ENCODE measurements at regions not wholly inside any gene's neighbourhood (a gene's known extent, or its start where the extent isn't known, plus 50 kb on each side); places are given as distances from the start of the nearest gene placed in this dataset.
"Not testable (repeated sequence)": the region's sequence is repeated elsewhere in the genome, so short reads cannot be mapped to it uniquely, and the experiment has no call there.

DNA sequence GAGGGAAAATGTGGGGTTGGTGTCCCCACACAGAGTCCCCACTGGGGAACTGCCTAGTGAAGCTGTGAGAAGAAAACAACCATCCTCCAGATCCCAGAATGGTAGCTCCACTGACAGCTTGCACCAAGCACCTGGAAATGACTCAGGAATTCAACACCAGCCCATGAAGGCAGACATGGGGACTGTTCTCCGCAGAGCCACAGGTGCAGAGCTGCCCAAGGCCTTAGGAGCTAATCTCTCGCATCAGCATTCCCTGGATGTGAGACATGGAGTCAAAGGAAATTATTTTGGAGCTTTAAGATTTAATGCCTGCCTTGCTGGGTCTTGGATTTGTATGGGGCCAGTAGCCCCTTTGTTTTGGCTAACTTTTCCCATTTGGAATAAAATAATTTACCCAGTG lies 367.9 kb downstream of the FAM133A start:
- DNase-seq: no peak

DNA sequence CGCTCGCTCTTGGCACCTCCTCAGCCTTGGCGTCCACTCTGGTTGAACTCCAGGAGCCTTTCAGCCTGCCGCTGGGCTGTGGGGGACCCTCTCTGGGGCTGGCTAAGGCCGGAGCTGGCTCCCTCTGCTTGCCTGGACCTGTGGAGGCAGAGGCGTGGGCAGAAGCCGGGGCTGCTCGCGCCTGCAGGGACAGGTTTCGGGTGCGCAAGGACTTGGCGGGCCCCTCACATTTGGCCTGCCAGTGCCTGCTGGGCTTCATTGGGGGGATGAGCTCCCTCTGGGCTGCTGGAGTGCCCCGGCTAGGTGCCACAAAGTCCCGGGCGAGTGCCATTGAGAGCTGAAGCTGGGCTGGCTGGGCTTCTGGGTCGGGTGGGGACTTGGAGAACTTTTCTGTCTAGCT lies 371.7 kb downstream of the FAM133A start:
- no peak for DNase-seq

DNA sequence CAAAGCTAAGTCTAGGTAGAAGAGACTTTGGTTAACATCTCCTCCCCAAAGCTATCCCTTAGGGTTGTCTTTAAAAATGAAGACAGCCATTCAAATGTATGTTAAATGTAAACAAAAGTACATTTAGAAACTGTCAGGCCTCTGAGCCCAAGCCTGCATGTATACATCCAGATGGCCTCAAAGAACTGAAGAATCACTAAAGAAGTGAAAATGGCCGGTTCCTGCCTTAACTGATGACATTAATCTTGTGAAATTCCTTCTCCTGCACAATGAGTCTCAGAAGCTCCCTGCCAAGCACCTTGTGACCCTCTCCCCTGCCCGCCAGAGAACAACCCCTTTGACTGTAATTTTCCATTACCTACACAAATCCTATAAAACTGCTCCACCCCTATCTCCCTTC lies 377.9 kb downstream of the FAM133A start:
- no peak for DNase-seq

DNA sequence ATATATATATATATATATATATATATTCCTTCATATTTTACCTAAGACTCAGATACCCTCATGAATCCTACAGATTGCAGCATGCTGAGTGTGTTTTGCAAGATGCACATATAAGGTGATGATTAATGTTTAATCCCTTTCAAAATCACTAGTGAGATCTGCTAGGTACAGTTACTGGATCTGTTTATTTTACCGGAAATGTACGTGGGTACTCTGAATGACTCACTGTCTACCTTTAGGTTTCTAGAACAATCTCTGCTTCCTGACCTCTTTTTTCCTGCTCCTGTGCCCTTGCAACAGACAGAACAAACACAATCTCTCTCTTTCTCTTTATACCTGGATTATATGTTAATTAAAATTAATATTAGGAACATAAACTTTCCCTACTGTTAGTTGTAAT lies 379.6 kb downstream of the FAM133A start:
- DNase-seq: no peak

DNA sequence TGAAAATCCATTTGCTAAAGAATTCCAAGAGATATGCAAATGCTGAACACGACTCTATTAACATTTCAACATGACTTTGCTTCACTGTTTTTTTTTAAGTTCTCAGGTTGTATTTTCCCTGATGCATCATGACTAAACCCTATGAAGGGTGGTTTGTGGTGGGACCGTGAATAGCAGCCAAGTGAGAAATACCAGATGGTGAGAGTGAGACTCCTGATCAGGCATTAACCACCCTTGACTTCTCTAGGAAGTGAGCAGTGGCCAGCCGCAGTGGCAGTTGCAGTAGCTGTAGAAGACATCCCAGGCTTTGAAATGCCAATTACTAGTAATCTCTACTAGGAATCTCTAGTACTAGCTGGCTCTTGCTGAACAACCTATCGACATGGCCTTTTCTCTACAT lies 383.4 kb downstream of the FAM133A start:
- no peak for DNase-seq

DNA sequence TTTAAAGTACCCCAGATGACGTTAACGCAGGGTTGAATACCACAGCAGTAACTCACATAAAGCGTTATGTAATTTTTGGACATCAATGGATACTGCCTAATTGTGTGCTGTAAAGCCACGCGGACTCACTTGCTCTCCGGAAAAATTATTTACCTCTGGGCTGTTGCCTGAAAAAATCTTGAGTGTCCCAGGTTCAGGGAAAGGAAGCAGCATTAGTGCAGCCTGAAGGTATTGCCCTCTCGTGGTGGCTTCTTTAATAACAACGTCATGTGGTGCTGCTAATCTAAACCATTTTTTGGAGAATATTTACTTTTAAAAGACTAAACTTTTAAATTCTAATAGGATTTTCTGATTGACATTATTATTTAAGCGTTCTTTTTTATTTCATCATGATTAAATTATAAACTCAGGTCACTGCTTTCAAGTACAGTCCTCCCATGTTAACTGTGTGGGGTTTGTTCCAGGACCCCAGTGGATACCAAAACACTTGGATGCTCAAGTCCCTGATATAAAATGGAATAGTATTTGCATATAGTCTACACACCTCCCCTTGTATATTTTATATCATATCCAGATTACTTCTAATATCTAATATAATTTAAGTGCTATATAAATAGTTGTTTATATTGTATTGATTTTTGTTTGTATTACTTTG lies 384.8 kb downstream of the FAM133A start:
- DNase-seq: no peak

DNA sequence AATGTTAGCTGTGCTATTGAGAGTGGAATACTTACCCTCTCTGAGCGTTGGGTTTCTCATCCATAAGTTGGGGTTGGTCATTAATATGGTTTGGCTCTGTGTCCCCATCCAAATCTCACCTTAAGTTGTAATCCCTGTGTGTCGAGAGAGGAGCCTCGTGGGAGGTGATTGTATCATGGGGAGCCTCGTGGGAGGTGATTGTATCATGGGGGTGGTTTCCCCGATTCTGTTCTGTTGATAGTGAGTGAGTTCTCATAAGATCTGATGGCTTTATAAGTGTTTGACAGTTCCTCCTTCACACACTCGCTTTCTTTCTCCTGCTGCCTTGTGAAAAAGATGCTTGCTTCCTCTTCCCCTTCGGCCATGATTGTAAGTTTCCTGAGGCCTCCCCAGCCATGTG lies 391.1 kb downstream of the FAM133A start:
- no peak for DNase-seq

DNA sequence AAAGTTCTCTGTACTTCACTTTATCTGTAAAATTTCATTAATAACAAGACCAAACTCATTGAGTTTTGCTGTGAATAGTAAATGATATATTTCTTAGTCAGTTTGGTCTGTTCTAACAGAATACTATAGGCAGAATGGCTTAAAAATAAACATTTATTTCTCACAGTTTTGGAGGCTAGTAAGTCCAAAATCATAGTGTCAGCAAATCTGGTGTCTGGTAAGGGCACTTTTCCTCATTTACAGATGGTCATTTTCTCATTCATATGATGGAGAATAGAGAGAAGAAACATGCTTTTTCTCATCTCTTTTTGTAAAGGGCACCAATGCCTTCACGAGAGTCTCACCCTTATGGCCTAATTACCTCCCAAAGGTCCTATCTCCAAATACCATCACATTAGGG lies 415.1 kb downstream of the FAM133A start:
- DNase-seq: no peak

DNA sequence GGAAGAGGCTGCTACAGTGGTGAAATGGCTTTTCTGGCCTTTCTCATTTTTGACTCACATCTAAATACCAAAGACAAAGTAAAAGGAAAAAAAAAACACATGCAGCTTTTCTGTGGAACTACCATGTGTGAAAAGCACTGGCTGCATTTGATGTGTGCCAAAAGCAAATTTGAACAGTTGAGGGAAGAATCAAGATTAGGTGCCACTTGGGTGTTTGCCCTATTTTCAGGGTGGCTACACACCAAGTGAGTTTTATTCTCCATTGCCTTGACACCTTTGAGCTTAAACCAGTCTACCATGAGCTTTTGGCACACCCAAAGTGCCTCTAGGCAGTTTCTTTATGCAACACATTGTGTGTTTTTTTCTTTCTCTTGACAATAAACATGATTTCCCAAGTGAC lies 423.9 kb downstream of the FAM133A start:
- no peak for DNase-seq

DNA sequence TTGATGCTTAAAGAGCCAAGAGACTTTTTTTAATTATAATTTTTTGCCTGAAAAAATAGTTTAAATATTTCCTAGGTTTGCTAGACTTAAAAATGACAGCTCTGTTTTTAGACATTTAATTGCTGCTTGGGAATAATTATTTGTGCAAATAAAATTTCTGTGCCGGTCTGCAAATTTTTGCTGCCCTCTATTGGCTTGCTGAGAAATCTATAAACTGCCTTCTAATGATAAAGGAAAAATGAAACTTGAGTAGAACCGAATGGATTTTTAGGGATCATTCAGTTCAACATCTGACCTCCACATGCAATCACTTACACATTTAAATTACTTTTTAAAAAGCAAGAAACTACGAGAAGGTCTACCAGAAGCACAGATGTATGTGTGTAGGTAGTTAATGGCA lies 434.0 kb downstream of the FAM133A start:
- DNase-seq: no peak

DNA sequence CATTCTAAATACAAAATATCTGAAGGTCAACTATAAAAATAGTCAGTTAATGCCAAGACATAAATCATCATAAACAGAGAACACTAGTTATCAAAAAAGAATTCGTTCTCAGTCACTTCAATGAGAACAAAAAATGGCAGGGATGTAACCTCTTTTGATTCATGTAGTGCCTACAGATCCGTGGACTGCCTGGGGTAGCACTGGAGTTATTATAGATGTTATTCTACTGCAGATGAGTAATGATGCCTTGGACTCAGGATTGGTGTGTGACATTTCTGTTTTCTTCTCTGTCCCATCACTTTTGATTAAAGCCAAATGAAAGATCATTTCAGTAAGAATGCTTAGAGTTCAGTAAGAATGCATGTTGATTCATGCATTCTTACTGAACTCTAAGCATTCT lies 440.4 kb downstream of the FAM133A start:
- DNase-seq: no peak

DNA sequence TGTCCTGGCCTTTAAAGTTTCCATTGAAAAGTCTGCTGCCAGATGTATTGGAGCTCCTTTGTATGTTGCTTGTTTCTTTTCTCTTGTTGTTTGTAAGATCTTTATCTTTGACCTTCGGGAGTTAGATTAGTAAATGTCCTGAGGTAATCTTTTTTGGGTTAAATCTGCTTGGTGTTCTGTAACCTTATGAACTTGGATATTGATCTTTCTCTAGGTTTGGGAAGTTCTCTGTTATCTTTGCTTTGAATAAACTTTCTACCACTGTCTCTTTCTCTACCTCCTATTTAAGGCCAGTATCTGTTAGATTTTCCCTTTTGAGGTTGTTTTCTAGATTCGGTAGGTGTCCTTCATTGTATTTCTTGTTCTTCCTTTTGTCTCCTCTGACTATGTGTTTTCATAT lies 447.8 kb downstream of the FAM133A start:
- DNase-seq: no peak

DNA sequence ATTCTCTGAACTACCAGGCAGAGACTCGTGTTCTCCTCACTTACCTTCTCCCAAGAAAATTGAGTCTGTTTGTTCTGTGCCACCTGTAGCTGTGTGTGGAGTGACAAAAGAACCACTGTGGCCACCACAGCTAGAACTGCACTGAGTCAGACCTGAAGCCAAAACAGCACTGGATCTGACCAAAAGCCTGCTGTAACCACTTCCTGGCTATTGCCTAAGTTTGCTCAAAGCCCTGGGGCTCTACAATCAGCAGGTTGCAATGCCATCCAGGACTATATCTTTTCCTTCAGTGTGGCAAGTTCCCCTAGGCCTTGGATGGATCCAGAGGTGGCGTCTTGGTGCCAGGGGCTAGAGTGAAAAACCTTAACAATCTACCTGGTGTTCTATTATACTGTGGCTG lies 449.1 kb downstream of the FAM133A start:
- DNase-seq: no peak

DNA sequence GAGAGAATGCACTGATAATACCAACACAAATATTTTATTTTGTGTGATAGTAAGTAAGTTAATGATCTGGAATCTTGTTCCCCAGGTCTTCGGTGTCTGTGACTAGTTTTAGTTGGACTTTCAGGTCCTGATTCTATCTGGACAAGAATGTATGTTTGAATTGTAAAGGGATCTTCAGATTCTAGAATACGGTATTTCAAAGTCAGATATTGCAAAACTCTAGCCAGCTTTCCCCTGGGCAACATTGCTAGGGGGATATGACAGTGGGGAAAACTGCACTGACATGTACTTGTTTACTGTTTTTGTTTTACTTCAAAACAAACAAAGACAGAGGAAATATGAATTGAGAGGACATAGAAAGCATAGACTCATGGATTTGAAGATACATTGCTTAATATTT lies 489.0 kb downstream of the FAM133A start:
- no peak for DNase-seq

DNA sequence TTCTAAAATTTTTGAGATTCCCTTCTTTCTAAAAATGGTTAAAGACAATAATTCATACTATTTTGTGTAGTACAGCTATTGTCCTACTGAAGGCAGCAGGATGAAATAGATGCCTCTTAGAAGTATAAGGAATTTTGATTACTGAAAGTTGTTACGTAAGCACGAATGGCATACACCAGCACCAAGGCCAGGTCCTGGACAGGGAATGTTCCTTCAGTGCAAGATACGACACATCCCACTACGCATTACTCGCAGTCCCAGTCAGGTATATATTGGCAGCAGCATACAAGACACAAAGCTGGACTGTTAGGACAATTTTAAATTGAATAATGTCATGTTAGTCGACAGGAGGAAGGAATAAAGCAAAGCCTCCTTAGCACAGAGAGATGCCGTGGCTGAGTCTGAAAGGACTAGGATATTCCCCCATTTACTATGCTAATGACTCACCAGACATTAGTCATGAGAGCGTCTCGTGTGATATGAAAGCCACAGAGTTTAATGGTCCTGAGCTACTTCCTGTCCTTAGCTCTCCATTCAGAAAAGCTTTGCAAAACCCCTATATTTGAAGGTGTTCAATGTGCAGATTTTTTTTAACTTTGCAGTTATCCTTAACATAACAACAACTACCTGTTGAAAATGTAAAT lies 504.3 kb downstream of the FAM133A start:
- DNase-seq: no peak

DNA sequence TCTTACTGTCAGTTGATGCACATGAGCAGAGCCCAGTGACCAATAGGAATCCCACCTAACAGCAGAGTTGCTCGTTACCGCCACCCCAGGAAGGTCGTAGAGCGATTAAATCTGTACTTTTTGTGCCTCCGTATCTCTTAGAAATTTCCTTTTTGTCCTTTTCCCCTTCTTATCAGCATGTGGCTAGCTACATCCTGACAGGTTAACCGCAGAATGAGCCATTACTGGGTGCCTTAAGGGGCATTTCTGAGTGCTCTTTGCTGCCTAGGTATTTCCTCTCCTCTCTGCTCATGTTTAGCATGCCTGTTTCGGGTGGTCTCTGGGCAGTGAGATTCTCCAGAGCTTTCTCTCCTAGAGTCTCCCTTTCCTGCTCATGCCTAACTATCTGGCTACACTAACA lies 530.5 kb downstream of the FAM133A start:
- DNase-seq: no peak

DNA sequence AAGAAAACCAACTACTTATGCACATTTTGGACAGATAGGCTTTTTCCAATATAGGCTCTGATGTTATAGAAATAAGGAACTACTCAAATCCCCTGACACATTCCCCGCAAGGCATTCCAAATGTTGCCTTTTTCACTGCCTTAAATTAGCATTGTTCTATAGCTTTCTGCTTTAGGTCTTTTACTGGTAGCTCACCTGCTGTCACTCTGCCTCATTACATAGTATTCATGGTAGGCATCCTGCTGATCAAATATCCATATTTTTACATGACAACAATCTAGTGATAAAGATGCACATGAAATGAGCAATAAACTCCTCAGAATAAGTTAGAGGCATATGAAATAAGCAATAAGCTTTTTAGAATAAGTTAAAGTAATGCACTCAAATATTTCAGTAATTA lies 542.7 kb downstream of the FAM133A start:
- no peak for DNase-seq

DNA sequence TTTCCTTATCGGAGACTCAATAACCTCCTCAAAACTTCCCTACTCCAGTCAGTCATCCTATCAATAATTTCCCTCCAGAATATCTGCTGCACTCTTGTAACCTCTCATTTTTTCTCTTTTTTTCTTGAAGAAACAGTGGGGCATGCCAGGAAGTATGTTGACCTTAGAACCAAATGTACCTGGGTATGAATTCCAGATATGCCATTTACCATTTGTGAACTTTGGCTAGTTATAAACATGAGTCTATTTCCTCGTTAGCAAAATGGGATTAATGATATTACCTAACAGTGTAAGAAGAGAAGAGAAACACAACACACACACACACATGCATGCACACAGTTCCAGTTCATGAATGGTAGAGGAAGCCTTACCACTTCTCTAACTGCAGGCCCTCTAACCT lies 578.2 kb downstream of the FAM133A start:
- no peak for DNase-seq

DNA sequence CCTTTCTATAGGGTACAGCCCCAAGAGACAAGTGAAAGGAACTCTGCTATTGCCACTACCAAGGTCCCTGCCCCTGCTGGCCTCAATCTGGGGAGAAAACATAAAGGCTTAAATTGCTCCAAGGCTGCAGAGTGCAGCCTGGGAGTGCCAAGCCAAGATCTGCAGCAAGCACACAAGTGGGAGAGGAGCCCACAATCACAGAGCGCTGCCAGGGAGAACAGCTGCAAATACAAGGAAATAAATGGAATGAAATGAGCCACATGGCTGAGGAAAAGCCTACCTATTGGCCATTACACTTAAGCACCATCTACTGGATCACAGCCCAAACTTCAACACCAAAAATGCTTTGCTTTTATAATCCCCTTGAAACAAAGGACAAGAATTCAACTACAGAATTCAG lies 582.4 kb downstream of the FAM133A start:
- DNase-seq: no peak

DNA sequence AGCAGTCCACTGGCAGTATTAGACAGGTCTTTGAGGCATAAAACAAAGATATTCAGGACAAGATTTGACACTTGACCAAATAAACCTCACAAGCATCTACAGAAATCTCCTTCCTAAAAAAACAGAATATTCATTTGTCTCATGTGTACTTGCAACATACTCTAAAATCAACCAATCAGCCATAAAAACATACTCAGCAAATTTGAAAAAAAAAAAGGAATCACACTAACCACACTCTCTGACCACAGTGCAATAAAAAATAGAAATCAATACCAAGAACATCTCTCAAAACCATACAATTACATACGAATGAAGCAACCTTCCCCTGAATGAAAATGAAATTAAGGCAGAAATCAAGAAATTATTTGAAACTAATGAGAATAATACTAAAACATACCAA lies 591.3 kb downstream of the FAM133A start:
- no peak for DNase-seq

DNA sequence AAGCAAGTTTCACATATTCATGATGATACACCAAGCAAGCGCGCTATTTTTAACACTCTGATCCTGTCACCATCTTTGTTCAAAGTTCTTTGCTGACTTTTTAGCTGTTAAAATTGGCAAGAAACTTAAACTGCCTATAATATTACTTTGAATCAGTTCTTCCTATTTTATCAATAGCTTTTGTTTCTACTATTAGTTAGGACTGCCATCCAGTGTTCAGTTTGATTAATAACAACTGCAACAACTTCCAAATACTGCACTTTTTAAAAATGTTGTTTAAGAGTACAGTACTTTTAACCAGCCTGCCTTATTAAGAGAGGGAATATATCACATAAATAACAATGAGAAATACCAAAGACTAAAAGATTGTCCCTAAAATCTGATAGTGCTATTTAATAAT lies 614.3 kb downstream of the FAM133A start:
- DNase-seq: no peak

DNA sequence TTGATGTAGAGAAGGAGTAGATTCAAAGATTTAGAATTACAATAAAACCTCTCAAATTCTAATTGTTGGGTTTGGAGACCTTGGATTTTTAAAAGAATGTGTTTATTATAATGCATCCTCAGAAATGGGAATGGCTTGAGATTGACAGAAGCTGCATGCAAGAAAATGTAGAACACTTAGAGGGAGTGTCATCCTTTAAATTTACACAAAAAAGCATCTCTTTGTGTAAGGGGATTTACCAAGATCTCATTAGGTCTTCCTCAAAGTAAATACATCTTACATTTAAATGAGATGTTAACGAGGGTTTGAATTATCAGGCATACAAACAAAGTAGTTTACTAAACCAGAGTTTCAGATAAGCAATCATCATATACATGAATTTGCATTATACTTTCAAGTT lies 615.0 kb downstream of the FAM133A start:
- DNase-seq: no peak

DNA sequence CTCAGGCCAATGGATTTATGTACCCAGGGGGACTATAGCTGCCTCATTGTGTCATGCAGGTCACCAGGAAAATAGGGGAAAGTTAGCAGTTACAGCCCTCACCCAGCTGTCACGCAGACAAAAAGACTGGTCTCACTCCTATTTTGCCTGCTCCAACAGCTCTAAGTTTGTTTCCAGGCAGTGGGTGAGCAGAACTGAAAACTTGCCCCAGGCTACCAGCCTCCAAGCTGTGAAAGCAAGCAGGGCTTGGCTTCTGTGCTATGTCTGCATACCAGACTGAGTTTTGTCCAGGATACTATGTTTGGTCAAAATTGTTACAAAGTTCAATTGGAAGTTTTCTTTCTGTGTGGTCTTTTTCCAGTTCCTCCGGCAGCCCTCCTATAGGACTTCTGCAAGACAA lies 628.4 kb downstream of the FAM133A start:
- DNase-seq: no peak

DNA sequence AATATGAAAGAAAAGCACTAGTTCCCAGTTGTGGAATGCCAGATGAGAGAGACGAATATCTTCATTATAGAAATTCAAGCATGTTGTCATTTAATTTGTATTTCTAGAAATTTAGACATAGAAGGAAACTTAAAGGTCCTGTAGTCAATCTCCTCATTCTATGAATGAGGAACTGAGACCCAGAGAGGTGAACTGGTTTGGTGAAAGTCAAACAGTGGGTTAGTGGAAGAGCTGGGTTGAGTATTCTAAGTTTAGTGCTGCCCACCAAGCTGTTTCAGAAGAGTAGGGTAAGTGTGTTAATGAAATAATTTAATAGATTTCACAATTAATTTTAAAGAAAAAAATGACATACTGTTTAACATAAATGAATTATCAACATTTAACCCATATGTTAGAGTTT lies 655.2 kb downstream of the FAM133A start:
- DNase-seq: no peak

DNA sequence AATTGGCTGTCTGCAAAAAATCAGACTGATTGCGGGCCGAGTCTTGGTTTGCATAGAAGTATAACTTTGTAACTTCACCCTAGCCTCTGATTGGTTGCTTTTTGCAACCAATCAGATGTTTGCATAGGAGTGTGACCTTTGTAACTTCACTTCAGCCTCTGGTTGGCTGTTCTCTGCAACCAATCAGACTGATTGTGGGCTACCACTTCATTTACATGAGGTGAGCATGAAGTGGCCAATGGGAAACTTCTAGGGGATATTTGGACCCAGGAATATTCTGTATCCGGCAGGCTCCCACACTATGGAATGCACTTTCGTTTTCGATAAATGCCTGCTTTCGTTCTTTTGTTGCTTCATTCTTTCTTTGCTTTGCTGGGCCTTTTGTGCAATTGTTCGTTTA lies 667.7 kb downstream of the FAM133A start:
- DNase-seq: not testable (repeated sequence)

All from NCI-H446 (cell line).